HG03039 (cell line): ENCODE measurements at regions not wholly inside any gene's neighbourhood (a gene's known extent, or its start where the extent isn't known, plus 50 kb on each side); places are given as distances from the start of the nearest gene placed in this dataset.

Experiments
- ATAC-seq: cut with Tn5 transposase; IDR thresholded peaks from one replicate; pipeline ENCODE4 v1.9.1; 2021; ENCODE audit warnings: mild to moderate bottlenecking, moderate library complexity; ENCODE audit not compliant: unreplicated experiment

- ATAC-seq: no peak
These were observed 227.6 kb downstream of the MYCN start for GRCh38 chr2:16167870-16168426.

- ATAC-seq: no peak
These were observed 227.1 kb downstream of the MYCN start for GRCh38 chr2:16167451-16167861.

- ATAC-seq: no peak
These were observed 226.1 kb downstream of the MYCN start for GRCh38 chr2:16166327-16166981.

- ATAC-seq: no peak
These were observed 225.4 kb downstream of the MYCN start for GRCh38 chr2:16165518-16166326.

GRCh38 chr2:16162491-16163040, 222.2 kb downstream of the MYCN start:
- ATAC-seq: no peak

- no peak for ATAC-seq
These were observed 221.6 kb downstream of the MYCN start for GRCh38 chr2:16161768-16162490.

GRCh38 chr2:16161085-16161565, 220.8 kb downstream of the MYCN start:
- ATAC-seq: no peak

GRCh38 chr2:16160281-16161084, 220.1 kb downstream of the MYCN start:
- ATAC-seq: no peak

GRCh38 chr2:16156411-16156810, 216.1 kb downstream of the MYCN start:
- ATAC-seq: no peak

GRCh38 chr2:16155766-16156165, 215.4 kb downstream of the MYCN start:
- no peak for ATAC-seq

- ATAC-seq: no peak
These were observed 215.0 kb downstream of the MYCN start for GRCh38 chr2:16155366-16155765.

GRCh38 chr2:16154501-16155280, 214.3 kb downstream of the MYCN start:
- ATAC-seq: no peak

GRCh38 chr2:16154061-16154460, 213.7 kb downstream of the MYCN start:
- no peak for ATAC-seq

GRCh38 chr2:16153754-16154035, 213.3 kb downstream of the MYCN start:
- no peak for ATAC-seq

- ATAC-seq: no peak
These were observed 212.8 kb downstream of the MYCN start for GRCh38 chr2:16152928-16153753.

GRCh38 chr2:16152071-16152927, 211.9 kb downstream of the MYCN start:
- no peak for ATAC-seq

GRCh38 chr2:16151651-16152050, 211.3 kb downstream of the MYCN start:
- ATAC-seq: no peak

GRCh38 chr2:16151281-16151570, 210.9 kb downstream of the MYCN start:
- ATAC-seq: no peak
